Fibroblast of skin of back (primary cell): ENCODE measurements at regions not wholly inside any gene's neighbourhood (a gene's known extent, or its start where the extent isn't known, plus 50 kb on each side); places are given as distances from the start of the nearest gene placed in this dataset.

ENCODE experiments used
- DNase-seq: peaks from one replicate; pipeline ENCODE4 v3.0.0-alpha.2; 2013

DNA sequence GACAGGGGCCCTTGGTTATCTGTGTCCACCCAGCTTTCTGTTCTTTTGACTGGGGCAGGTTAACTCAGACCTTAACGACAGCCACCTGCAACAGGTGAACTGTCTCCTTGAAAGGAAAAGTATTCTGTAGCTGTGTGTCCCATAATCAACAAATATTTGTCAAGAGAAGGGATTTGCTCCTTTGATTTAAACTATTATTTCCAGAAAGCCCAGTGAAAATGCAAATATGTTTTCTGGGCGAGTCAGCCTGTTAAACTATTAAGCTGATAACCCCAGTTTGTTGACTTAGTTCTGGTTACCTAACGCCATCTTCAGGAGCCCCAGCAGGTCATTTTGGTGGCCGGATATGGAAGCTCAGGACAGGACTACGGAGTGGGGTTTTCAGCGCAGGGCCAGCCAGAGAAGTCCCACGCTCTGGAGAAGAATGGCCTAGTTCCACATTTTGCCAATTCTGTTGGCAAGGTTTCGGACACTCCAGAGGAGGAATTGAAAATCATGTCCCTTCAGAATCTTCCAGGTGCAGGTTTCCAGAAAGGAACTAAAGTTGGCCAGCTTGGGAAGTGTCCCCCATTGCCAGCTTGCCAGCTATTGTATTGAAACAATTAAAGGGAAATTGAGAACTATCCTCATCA lies 54.5 kb downstream of the ADRA2A start:
- no peak for DNase-seq

GRCh38 chr10:111137007-111137406 lies 60.2 kb downstream of the ADRA2A start:
- DNase-seq = no peak

DNA sequence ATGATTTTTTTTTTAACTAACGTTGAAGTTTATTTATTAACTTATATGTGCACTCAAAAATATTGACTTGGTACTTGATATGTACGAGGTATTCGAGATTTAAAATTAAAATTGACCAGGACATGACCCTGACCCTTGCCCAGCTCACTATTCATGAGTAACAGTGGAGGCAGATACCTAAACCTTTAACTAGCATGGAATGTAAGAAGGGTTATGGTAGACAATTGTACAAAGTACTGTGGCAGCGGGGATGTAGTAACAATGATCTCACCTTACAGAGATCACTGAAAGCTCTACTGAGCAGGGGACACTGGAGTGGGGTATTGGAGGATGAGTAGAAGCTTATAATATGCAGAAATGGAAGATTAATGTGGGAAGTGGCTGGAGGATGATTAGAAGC lies 60.8 kb downstream of the ADRA2A start:
- no peak for DNase-seq

DNA sequence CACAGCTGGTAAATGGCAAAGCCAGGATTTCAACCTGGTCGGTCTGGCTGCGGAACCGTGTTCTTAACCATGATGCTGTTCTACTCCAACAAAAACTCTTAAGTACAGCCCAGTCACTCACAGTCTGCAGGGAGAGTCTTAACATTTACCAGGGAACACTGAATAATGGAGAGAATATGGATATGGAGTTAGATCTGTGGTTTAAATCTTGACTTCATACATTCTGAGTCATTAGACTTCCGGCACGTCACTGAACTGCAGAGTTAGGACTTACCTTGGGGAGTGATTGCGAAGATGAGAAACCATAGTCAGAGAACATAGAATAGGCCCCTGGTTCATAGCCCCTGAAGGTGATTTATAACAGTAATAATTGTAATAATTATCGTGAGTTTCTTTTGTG lies 61.7 kb downstream of the ADRA2A start:
- DNase-seq = no peak

- DNase-seq = no peak
Observed at GRCh38 chr10:111139567-111139966, 62.7 kb downstream of the ADRA2A start.

- DNase-seq = no peak
Observed at GRCh38 chr10:111142092-111142768, 65.4 kb downstream of the ADRA2A start.

- DNase-seq = no peak
Observed at GRCh38 chr10:111146025-111146640, 69.3 kb downstream of the ADRA2A start.

DNA sequence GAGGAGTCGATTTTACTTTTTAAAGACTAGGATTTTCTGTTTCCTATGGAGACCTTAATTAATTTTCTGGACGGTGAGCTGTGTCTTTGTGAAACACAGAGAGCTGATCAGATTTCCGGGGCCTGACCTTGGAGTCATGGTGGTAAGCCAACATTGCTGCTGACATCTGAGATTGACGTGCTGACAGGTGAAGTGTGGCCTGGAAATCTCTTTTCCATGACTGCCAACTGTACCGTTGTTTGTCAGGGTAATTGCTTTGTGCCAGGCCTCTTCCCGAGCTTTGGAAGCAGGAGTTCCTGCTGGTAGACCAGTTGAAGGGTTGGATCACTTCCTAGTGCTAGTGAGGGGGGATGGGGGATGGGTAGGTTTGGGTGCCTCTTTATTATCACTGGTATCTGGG lies 71.2 kb downstream of the ADRA2A start:
- no peak for DNase-seq

GRCh38 chr10:111148440-111148839 lies 71.6 kb downstream of the ADRA2A start:
- no peak for DNase-seq

GRCh38 chr10:111150691-111151090 lies 73.9 kb downstream of the ADRA2A start:
- no peak for DNase-seq

DNA sequence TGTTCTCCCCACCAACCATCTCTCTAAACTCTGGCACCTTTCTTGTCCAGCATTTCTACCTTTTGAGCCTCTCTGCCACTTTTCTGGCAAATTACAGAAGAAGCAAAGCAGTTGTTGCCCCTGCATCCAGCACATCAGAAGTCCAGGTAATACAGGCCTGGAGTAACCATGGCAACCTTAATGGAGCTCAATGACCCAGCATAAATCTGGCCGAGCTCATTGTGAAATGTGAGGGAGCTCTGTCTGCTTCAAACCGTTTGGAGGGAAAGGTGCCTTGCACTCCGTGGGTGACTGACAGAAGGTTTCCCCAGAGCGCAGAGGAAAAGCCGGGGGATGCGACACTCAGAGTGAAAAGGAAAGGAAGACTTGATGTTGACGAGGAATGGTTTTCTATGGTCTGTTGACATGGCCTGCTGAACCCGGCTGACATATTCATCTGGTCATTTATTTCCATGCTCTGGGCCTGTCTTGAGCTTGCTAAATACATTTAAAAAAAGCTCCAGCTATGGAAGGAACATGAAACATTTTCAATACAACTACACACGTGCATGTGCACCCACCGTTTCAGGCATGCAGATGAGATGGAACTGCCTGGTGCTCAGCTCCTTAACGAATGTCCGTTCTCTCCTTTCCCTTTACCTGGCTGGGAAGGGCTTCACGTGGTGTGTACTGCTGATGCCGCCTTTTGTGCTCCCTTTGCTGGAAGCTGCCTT lies 74.9 kb downstream of the ADRA2A start:
- DNase-seq = no peak

- no peak for DNase-seq
Observed at GRCh38 chr10:111156754-111157153, 79.9 kb downstream of the ADRA2A start.

- peak; percentile 11 for DNase-seq
Observed at GRCh38 chr10:111158595-111158994, 81.8 kb downstream of the ADRA2A start.

DNA sequence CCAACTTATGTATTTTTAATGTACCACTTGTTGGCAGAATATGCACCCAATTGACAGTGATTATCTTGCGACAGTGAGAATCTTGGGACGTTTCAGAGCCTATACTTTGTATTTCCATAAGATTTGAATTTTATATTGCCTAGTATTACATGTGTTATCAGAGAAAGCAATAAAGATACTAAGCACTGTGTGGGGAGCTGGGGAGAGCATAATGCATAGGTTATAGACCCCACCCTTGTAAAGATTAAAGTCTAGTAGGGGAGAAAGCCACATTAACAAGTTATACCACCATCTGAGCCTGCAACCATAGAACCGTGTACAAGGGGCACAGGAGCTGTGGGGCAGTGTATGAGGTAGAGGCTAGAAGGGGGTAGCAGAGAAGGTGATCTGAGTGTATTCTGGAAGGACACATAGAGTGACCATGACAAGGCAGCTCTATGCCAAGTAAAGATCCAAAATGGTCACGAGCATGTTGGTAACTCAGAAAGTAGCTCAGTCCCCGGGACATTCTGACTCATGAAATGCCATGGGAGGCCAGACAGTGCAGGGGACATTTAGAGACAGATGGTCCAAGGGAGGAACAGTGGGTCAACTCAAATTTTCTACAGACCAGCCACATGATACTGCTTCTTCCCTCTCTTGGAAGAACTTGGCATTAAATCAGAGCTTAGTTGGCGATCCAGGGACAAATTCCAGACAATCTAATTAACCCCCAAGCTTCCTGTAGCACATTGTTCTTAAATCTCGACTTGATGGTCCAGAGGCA lies 84.5 kb downstream of the ADRA2A start:
- no peak for DNase-seq

DNA sequence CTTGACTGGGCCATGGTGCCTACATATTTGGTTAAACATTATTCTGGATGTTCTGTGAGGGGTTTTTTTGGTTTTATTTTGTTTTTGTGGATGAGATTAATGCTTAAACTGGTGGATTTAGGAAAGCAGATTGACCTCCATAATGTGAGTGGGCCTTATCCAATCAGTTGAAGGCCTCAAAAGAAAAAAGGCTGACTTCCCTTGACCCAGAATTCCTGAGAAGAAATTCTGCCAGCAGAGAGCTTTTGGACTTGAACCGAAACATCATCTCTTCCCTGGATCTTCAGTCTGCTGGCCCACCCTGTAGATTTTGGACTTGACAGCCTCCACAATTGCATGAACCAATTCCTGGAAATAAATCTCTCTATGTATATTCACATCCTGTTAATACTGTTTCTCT lies 94.4 kb downstream of the ADRA2A start:
- no peak for DNase-seq

GRCh38 chr10:111175787-111176186 lies 99.0 kb downstream of the ADRA2A start:
- DNase-seq = no peak

DNA sequence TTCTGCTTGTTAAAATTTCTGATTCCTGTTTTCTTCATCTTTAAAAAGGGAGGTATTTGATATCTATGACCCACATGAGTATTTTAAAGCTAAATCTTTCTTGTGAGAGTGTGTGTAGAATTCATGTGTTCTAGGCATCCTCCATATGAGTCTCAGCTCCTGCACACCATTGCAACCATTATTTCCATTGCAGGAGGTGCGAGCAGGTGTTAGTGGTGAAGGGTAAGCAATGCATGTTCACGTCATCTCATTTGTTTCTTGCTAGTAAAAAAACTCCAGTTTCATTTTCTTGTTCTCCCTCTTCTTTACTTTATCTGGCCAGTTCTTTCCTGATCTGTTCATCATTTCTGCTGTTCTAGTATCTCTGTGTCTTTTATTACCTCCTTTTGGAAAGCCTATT lies 100.5 kb downstream of the ADRA2A start:
- DNase-seq = no peak

- DNase-seq = no peak
Observed at GRCh38 chr10:111179514-111179913, 102.7 kb downstream of the ADRA2A start.

- DNase-seq = no peak
Observed at GRCh38 chr10:111186358-111186757, 109.5 kb downstream of the ADRA2A start.

DNA sequence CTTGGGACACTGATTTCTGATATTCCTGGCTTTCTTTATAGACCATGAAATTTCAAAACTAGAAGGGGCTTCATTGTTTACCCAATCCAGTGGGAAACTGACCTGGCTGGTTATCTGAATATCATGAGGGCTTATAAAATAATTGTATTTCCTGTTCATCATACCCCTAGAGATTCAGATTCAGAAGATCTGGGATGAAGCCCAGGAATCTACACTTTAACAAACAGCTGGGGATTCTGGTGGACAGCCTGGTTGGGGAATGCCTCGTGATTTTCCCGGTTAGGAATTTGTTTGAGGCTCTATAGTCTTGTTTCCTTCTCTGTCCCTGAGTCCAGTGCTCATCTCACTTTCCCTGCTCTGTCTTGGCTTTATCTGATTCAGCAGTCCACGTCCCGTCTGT lies 110.3 kb downstream of the ADRA2A start:
- no peak for DNase-seq

DNA sequence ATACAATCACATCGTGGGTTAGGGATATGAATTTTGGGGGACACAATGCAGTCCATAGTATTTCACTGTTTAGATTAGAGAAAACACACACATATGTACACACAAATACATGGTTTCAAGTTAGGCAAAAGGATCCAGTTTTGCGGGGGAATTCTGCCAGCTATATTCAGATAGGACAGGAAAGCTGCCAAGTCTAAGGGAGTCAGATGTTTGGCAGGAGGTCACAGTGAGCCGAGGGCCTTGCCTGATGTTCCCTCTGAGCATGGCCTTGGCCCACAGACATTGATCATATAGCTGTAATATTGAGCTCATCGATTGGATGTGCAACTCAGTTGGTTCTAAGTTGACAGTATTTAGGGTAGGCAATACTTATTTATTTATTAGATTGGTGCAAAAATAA lies 122.8 kb downstream of the ADRA2A start:
- no peak for DNase-seq

- DNase-seq = no peak
Observed at GRCh38 chr10:111200505-111201186, 123.8 kb downstream of the ADRA2A start.
